Astrocyte (in vitro differentiated cells and primary cell): ENCODE measurements at regions not wholly inside any gene's neighbourhood (a gene's known extent, or its start where the extent isn't known, plus 50 kb on each side); places are given as distances from the start of the nearest gene placed in this dataset.

Source experiments
- CTCF ChIP-seq: IDR thresholded peaks from 2 replicates; pipeline ENCODE4 v1.5.1; 2011; ENCODE audit warnings: low read depth, mild to moderate bottlenecking, inconsistent platforms, low read length, moderate library complexity; ENCODE audit not compliant: insufficient read depth
- EZH2 ChIP-seq: IDR thresholded peaks from 2 replicates; pipeline ENCODE4 v1.6.1; 2012; ENCODE audit warnings: mild to moderate bottlenecking, low read length, inconsistent platforms; ENCODE audit not compliant: insufficient read depth

GRCh38 chr2:64228126-64228678 is 84.0 kb upstream of the PELI1 start:
- TF ChIP-seq CTCF (no peak), EZH2 (no peak)
